Cardiac muscle cell (in vitro differentiated cells and primary cell): ENCODE measurements at regions not wholly inside any gene's neighbourhood (a gene's known extent, or its start where the extent isn't known, plus 50 kb on each side); places are given as distances from the start of the nearest gene placed in this dataset.

ENCODE experiments used
- DNase-seq, 2 donors: peaks; one replicate each; pipeline versions ENCODE4 v3.0.0 to v3.0.0-alpha.2; 2010 to 2017; ENCODE audit warnings: low read depth in 1 of 2, low spot score in 1 of 2
- H3K27ac ChIP-seq: fragments of 200-600 bp; sonication (generic); 2 replicates; pipeline ENCODE4 v1.5.1; 2016
- H3K27me3 ChIP-seq: fragments of 200-600 bp; sonication (generic); 2 replicates; pipeline ENCODE4 v1.6.0; 2016; ENCODE audit warnings: control low read depth
- H3K36me3 ChIP-seq: fragments of 200-600 bp; sonication (generic); 2 replicates; pipeline ENCODE4 v1.5.1; 2016; ENCODE audit warnings: control low read depth
- H3K4me1 ChIP-seq: fragments of 200-600 bp; sonication (generic); 2 replicates; pipeline ENCODE4 v1.8.1; 2017; ENCODE audit warnings: low read depth, mild to moderate bottlenecking, mixed run types
- H3K4me3 ChIP-seq: fragments of 200-600 bp; sonication (generic); 2 replicates; pipeline ENCODE4 v1.5.1; 2016; ENCODE audit warnings: mild to moderate bottlenecking
- H3K9me3 ChIP-seq: fragments of 200-600 bp; sonication (generic); 2 replicates; pipeline ENCODE4 v1.5.1; 2017; ENCODE audit warnings: low read depth, mild to moderate bottlenecking, control low read depth
- CTCF ChIP-seq: IDR thresholded peaks from 2 replicates; pipeline ENCODE4 v1.5.1; 2012; ENCODE audit warnings: low read depth, mild to moderate bottlenecking, low read length

- DNase-seq: no peak
- H3K9me3 ChIP-seq: no peaks in the 10 kb centered on the region
- no peaks in the 10 kb centered on the region for H3K36me3 ChIP-seq
- H3K27me3 ChIP-seq: no peaks in the 10 kb centered on the region
- H3K4me3 ChIP-seq: no peak overlapping the region
- no peak overlapping the region for H3K27ac ChIP-seq
- no peak for TF ChIP-seq CTCF
- H3K4me1 ChIP-seq: no peaks in the 10 kb centered on the region
These were observed 154.6 kb upstream of the MYL2 start for GRCh38 chr12:111074965-111075364.

- Histone ChIP-seq H3K4me1 (no peaks in the 10 kb centered on the region), H3K27me3 (no peaks in the 10 kb centered on the region), H3K4me3 (no peak overlapping the region), H3K27ac (no peak overlapping the region), H3K36me3 (no peaks in the 10 kb centered on the region), H3K9me3 (no peaks in the 10 kb centered on the region)
- TF ChIP-seq CTCF: no peak
- DNase-seq: no peak
These were observed 154.2 kb upstream of the MYL2 start for GRCh38 chr12:111074559-111074958.

- TF ChIP-seq CTCF: no peak
- Histone ChIP-seq H3K36me3 (no peaks in the 10 kb centered on the region), H3K4me3 (no peak overlapping the region), H3K27ac (no peak overlapping the region), H3K4me1 (peaks cover 3% of the 10 kb centered on the region), H3K27me3 (no peaks in the 10 kb centered on the region), H3K9me3 (no peaks in the 10 kb centered on the region)
- DNase-seq: no peak
These were observed 153.0 kb upstream of the MYL2 start for GRCh38 chr12:111073370-111073769.

GRCh38 chr12:111072299-111072698, 151.9 kb upstream of the MYL2 start:
- Histone ChIP-seq H3K36me3 (no peaks in the 10 kb centered on the region), H3K27me3 (no peaks in the 10 kb centered on the region), H3K9me3 (no peaks in the 10 kb centered on the region), H3K27ac (no peak overlapping the region), H3K4me3 (no peak overlapping the region), H3K4me1 (peaks cover 9% of the 10 kb centered on the region)
- no peak for TF ChIP-seq CTCF
- no peak for DNase-seq

- H3K27ac ChIP-seq: no peak overlapping the region
- TF ChIP-seq CTCF: no peak
- H3K36me3 ChIP-seq: no peaks in the 10 kb centered on the region
- H3K9me3 ChIP-seq: no peaks in the 10 kb centered on the region
- H3K4me1 ChIP-seq: peaks cover 9% of the 10 kb centered on the region
- H3K27me3 ChIP-seq: no peaks in the 10 kb centered on the region
- DNase-seq: no peak
- H3K4me3 ChIP-seq: no peak overlapping the region
These were observed 149.5 kb upstream of the MYL2 start for GRCh38 chr12:111069886-111070285.

- Histone ChIP-seq H3K9me3 (no peaks in the 10 kb centered on the region), H3K36me3 (no peaks in the 10 kb centered on the region), H3K4me1 (peaks cover 9% of the 10 kb centered on the region), H3K27ac (no peak overlapping the region), H3K4me3 (no peak overlapping the region), H3K27me3 (no peaks in the 10 kb centered on the region)
- peak in 1 of 2 donors; percentile 48 for DNase-seq
- no peak for TF ChIP-seq CTCF
These were observed 147.9 kb upstream of the MYL2 start for GRCh38 chr12:111068290-111068689.
